Upper lobe of left lung (tissue), 6 donors: ENCODE measurements at regions not wholly inside any gene's neighbourhood (a gene's known extent, or its start where the extent isn't known, plus 50 kb on each side); places are given as distances from the start of the nearest gene placed in this dataset.

Source experiments
- ATAC-seq, 2 donors: fragments of 200-7000 bp; cut with Tn5 transposase; one replicate each; pipeline ENCODE4 v1.9.1; 2022; ENCODE audit warnings: mild to moderate bottlenecking in 2 of 2, moderate library complexity in 2 of 2; ENCODE audit not compliant: low FRiP score in 2 of 2
- DNase-seq, 2 donors: peaks; one replicate each; pipeline ENCODE4 v3.0.0-alpha.2; 2019 to 2020
- H3K27ac ChIP-seq, 4 donors: fragments of 200-600 bp; sonication (generic); one replicate each; pipeline ENCODE4 v1.5.1; 2016 to 2019
- H3K27me3 ChIP-seq, 4 donors: fragments of 200-600 bp; sonication (generic); one replicate each; pipeline ENCODE4 v1.5.1; 2017 to 2019
- H3K36me3 ChIP-seq, 4 donors: fragments of 200-600 bp; sonication (generic); one replicate each; pipeline ENCODE4 v1.5.1; 2016 to 2019
- H3K4me1 ChIP-seq, 4 donors: fragments of 200-600 bp; sonication (generic); one replicate each; pipeline ENCODE4 v1.5.1; 2018 to 2019
- H3K4me3 ChIP-seq, 4 donors: fragments of 200-600 bp; sonication (generic); one replicate each; pipeline ENCODE4 v1.5.1; 2017 to 2019; ENCODE audit warnings: mild to moderate bottlenecking in 2 of 4, moderate library complexity in 1 of 4
- H3K9me3 ChIP-seq, 4 donors: fragments of 200-600 bp; sonication (generic); one replicate each; pipeline ENCODE4 v1.5.1; 2018 to 2019
- EP300 ChIP-seq, 4 donors: sonication (generic); formaldehyde crosslinking; IDR thresholded peaks; one replicate each; pipeline ENCODE4 v1.5.1; 2017; ENCODE audit warnings: antibody characterized with exemption in 4 of 4, control low read depth in 2 of 4
- POLR2A ChIP-seq, 4 donors: fragments of 450-650 bp; IDR thresholded peaks; one replicate each; pipeline ENCODE4 v1.5.1; 2016 to 2017; ENCODE audit warnings: antibody characterized with exemption in 4 of 4, mild to moderate bottlenecking in 2 of 4
- POLR2AphosphoS5 ChIP-seq, 2 donors: sonication (generic); formaldehyde crosslinking; IDR thresholded peaks; one replicate each; pipeline ENCODE4 v1.5.1; 2017; ENCODE audit warnings: antibody characterized with exemption in 2 of 2
- WGBS, 2 donors: methylation state at CpG; one replicate each; pipeline ENCODE4 v1.1.5; 2017 to 2018; 5-methylcytosine and 5-hydroxymethylcytosine counted together
- TF ChIP-seq, protein P1 (sequence below), 6 experiments: fragments of 450-650 bp in 4 of 6; fragments of 200-600 bp in 2 of 6; sonication (generic) in 2 of 6; IDR thresholded peaks; one replicate each; pipeline ENCODE4 v1.5.1; 2016 to 2019; ENCODE audit warnings: antibody characterized with exemption in 6 of 6
- donor health status: DM: no; HTN: no; CAD: no; lungs with moderate emphysema.
- donor health status: DM: no; HTN: yes; CAD: no; lungs with severe emphysema.

DNA sequence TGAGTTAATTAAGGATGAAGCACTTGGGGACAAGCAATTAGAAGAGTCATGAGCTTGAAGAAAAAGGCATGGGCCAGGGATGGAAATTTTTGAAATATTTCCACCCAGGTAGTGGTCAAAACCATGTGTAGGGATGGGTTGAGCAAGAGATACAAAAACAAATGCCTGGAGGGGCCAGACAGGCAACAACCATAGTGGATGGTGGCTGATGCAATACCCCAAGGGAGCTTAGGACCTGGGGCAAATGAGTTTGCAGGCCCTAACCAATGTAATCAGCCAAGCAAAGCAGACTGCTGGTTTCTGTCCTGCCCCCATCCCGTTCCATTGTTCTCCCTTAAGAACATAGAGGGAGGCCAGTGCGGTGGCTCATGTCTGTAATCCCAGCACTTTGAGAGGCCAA lies 119.1 kb upstream of the FGGY start:
- no peak for DNase-seq
- H3K4me1 ChIP-seq, result no peaks in the 10 kb centered on the region
- H3K27ac ChIP-seq, result no peak overlapping the region
- no peak for ATAC-seq
- H3K9me3 ChIP-seq, result no peaks in the 10 kb centered on the region
- no peak overlapping the region for H3K4me3 ChIP-seq
- H3K27me3 ChIP-seq, result no peaks in the 10 kb centered on the region
- 80 to 100% methylated on average over 1 to 2 of the region's 2 CpGs for WGBS, 2 donors
- no peaks in the 10 kb centered on the region for H3K36me3 ChIP-seq
- TF ChIP-seq POLR2A (IDR thresholded peaks at IDR 0.05), result no peak

DNA sequence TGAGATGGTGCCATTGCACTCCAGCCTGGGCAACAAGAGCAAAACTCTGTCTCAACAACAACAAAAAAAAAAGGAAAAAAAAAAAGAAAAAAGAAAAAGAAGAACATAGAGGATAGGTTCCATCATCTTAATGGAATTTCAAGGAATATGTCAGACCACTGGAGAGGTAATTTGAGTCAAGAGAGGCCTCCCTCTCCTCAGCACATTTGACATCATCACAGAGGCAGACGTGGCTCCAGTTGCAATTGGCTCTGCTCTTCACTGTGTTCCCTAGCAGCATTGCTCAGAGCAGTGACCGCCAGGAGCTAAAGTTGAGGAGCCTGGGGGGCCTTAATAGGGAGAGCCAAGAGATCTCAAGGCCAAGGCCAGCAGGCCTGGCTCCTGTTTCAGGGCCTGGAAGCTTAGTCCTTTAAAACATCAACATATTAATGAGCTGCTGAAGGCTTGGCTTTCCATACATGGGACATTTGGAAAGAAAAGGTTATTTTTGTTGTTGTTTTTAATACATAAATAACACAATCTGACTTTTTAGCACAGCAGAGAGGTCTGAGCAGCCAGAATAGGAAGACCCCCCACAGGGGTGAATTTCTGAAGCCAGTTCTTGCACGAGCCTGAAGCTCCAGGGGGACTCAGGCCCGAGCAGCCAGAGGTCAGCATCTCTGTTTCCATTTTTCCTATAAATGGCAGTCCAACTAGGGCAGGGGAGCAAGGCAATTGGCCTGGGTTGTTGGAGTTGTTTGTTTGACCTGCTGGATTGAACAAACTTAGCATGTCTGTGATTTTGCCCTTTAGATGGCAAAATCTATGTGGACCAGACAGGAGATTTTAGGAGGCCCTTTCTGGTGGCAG lies 118.3 kb upstream of the FGGY start:
- no peak overlapping the region for H3K4me3 ChIP-seq
- ATAC-seq (peak; percentile 34 to 93), DNase-seq (no peak)
- no peaks in the 10 kb centered on the region for H3K9me3 ChIP-seq
- H3K4me1 ChIP-seq, result no peaks in the 10 kb centered on the region
- 68 to 83% methylated on average over 4 of the region's 4 CpGs for WGBS, 2 donors
- H3K27me3 ChIP-seq, result no peaks in the 10 kb centered on the region
- H3K27ac ChIP-seq, result no peak overlapping the region
- H3K36me3 ChIP-seq, result no peaks in the 10 kb centered on the region
- TF ChIP-seq EP300 (IDR thresholded peaks at IDR 0.05), result no peak
- no peak for TF ChIP-seq POLR2A (IDR thresholded peaks at IDR 0.05)
- no peak for TF ChIP-seq POLR2AphosphoS5 (IDR thresholded peaks at IDR 0.05)
- TF ChIP-seq, protein P1, sequence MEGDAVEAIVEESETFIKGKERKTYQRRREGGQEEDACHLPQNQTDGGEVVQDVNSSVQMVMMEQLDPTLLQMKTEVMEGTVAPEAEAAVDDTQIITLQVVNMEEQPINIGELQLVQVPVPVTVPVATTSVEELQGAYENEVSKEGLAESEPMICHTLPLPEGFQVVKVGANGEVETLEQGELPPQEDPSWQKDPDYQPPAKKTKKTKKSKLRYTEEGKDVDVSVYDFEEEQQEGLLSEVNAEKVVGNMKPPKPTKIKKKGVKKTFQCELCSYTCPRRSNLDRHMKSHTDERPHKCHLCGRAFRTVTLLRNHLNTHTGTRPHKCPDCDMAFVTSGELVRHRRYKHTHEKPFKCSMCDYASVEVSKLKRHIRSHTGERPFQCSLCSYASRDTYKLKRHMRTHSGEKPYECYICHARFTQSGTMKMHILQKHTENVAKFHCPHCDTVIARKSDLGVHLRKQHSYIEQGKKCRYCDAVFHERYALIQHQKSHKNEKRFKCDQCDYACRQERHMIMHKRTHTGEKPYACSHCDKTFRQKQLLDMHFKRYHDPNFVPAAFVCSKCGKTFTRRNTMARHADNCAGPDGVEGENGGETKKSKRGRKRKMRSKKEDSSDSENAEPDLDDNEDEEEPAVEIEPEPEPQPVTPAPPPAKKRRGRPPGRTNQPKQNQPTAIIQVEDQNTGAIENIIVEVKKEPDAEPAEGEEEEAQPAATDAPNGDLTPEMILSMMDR (IDR thresholded peaks at IDR 0.05), result no peak

DNA sequence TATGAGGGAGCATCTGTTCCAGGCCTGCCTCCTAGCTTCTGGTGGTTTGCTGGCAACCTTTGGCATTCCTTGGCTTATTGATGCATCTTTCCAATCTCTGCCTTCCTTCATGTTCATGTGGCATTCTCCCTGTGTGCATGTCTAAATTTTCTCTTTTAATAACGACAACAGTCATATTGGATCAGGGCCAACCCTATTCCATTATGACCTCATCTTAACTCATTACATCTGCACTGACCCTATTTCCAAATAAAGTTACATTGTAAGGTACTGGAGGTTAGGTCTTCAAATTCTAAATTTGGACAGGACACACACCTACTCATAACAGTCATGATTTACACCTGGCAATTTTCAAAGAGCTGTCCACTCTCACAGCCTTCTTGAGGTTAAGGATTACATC lies 117.2 kb upstream of the FGGY start:
- Histone ChIP-seq H3K4me3 (no peak overlapping the region), H3K9me3 (no peaks in the 10 kb centered on the region), H3K27ac (no peak overlapping the region), H3K27me3 (no peaks in the 10 kb centered on the region), H3K4me1 (no peaks in the 10 kb centered on the region), H3K36me3 (no peaks in the 10 kb centered on the region)
- ATAC-seq, result no peak
- 55 to 59% methylated on average over 1 of the region's 1 CpG for WGBS, 2 donors
- DNase-seq, result no peak
- TF ChIP-seq POLR2AphosphoS5 (IDR thresholded peaks at IDR 0.05), result no peak
- TF ChIP-seq POLR2A (IDR thresholded peaks at IDR 0.05), result no peak
- TF ChIP-seq, protein P1 (IDR thresholded peaks at IDR 0.05), result no peak
- no peak for TF ChIP-seq EP300 (IDR thresholded peaks at IDR 0.05)

DNA sequence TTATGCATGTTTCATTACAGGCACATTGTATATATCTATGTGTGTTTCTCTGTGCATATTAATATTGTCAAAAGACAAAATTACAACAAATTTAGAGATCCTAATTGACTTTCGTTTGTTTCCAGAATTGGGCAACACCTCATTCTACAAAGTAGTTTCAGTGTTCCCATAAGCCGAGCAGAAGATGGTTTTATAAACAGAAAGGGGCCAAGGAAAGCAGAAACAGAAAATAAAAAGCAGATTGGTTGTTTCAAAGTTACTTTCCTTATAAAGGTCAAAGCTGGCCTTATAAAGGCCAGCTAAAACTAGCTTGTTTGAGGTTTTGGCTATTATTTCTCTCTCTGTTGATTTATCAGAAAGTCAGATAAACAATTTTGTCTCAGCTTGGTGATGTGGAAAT lies 116.2 kb upstream of the FGGY start:
- TF ChIP-seq, protein P1 (IDR thresholded peaks at IDR 0.05), result no peak
- no peak for TF ChIP-seq POLR2AphosphoS5 (IDR thresholded peaks at IDR 0.05)
- no peak for TF ChIP-seq POLR2A (IDR thresholded peaks at IDR 0.05)
- TF ChIP-seq EP300 (IDR thresholded peaks at IDR 0.05), result no peak
- DNase-seq (no peak), ATAC-seq (no peak)
- Histone ChIP-seq H3K27ac (no peak overlapping the region), H3K4me3 (no peak overlapping the region), H3K27me3 (no peaks in the 10 kb centered on the region), H3K9me3 (no peaks in the 10 kb centered on the region), H3K36me3 (no peaks in the 10 kb centered on the region), H3K4me1 (no peaks in the 10 kb centered on the region)
- 43 to 54% methylated on average over 2 of the region's 2 CpGs for WGBS, 2 donors

DNA sequence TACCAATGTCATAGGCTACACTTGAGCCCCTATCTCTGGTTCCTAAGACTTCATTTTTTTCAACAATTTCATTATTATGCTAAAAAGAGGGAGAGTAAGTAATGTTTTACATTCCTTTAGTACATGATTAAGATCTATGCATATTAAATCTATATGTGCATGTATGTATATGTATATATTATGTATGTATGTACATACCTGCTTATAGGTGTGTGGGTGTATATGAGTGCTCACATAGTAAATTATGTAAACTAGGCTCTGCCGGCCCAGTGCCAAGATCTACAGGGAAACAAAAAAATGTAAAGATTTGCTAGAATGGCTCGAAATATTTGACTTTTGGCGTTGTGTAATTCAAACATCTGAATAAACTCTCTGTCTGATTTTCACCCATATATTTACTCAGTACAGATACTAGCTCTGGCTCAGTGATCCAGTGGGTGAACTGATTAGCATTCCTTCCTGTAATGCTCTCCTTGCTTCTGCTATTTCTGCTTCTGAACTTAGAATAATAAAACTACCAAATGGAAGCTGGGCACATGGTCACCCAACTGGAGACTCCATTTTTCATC lies 113.1 kb upstream of the FGGY start:
- no peaks in the 10 kb centered on the region for H3K36me3 ChIP-seq
- no peaks in the 10 kb centered on the region for H3K4me1 ChIP-seq
- H3K4me3 ChIP-seq, result no peak overlapping the region
- ATAC-seq (no peak), DNase-seq (no peak)
- no peak overlapping the region for H3K27ac ChIP-seq
- WGBS, 2 donors, result 71 to 74% methylated on average over 3 of the region's 3 CpGs
- no peaks in the 10 kb centered on the region for H3K27me3 ChIP-seq
- H3K9me3 ChIP-seq, result no peaks in the 10 kb centered on the region
- TF ChIP-seq POLR2AphosphoS5 (IDR thresholded peaks at IDR 0.05), result no peak
- TF ChIP-seq EP300 (IDR thresholded peaks at IDR 0.05), result no peak
- TF ChIP-seq, protein P1 (IDR thresholded peaks at IDR 0.05), result no peak
- no peak for TF ChIP-seq POLR2A (IDR thresholded peaks at IDR 0.05)
